ENCODE measurements at regions not wholly inside any gene's neighbourhood (a gene's known extent, or its start where the extent isn't known, plus 50 kb on each side); places are given as distances from the start of the nearest gene placed in this dataset.

- H3K9ac ChIP-seq (ENCODE audit: low read length): no peak overlapping the region
- Mint-ChIP-seq H3K27me3 (peaks cover 18% of the 10 kb centered on the region), H3K27ac (no peak overlapping the region), H3K9me3 (ENCODE audit: insufficient read depth) (no peaks in the 10 kb centered on the region), H3K4me3 (no peak overlapping the region), H3K4me1 (no peaks in the 10 kb centered on the region)
- H3K79me2 ChIP-seq (ENCODE audit: control insufficient read depth, insufficient read depth, low read length): no peaks in the 10 kb centered on the region
- no peak overlapping the region for H3K27ac ChIP-seq (ENCODE audit: low read length in 2 of 2)
- ATAC-seq (ENCODE audit: low read depth) (no peak), DNase-seq (no peak)
- H3K9me3 ChIP-seq (ENCODE audit: control extremely low read depth in 1 of 3, control insufficient read depth in 2 of 3, insufficient read depth in 1 of 3, low read length in 2 of 3): no peaks in the 10 kb centered on the region
- H4K20me1 ChIP-seq (ENCODE audit: control insufficient read depth, insufficient read depth, low read length, poor library complexity, severe bottlenecking): no peaks in the 10 kb centered on the region
- 88% methylated on average over 5 of the region's 7 CpGs for WGBS (ENCODE audit: insufficient coverage)
- no peaks in the 10 kb centered on the region for H3K27me3 ChIP-seq (replicated peaks in 1 of 4; ENCODE audit: control extremely low read depth in 1 of 4, control insufficient read depth in 3 of 4, insufficient read depth in 4 of 4, low read length in 3 of 4)
- H3K36me3 ChIP-seq (replicated peaks in 1 of 2; ENCODE audit: control extremely low read depth in 1 of 2, control insufficient read depth in 1 of 2, extremely low read depth in 1 of 2, insufficient read depth in 2 of 2, low read length in 1 of 2): no peaks in the 10 kb centered on the region
- H3K4me1 ChIP-seq (ENCODE audit: control insufficient read depth in 2 of 2, insufficient read depth in 2 of 2, low read length in 2 of 2): no peaks in the 10 kb centered on the region
- TF ChIP-seq CTCF (IDR thresholded peaks at IDR 0.05) (no peak), EZH2 (IDR thresholded peaks at IDR 0.05; ENCODE audit: borderline replicate concordance, insufficient read depth, low read depth, low read length, poor library complexity, severe bottlenecking) (no peak)
- CTCF ChIA-PET: no interaction called here
- no peak overlapping the region for H3K4me3 ChIP-seq (ENCODE audit: control extremely low read depth in 1 of 5, extremely low read depth in 1 of 5, insufficient read depth in 1 of 5, low read depth in 2 of 5, low read length in 4 of 5)
- no peak overlapping the region for H2AFZ ChIP-seq (ENCODE audit: insufficient read depth, low read depth, low read length, poor library complexity, severe bottlenecking)
- POLR2A ChIA-PET: no interaction called here
- intact Hi-C loops (cut with micrococcal nuclease): no loop called here
- H3K4me2 ChIP-seq (replicated peaks; ENCODE audit: low read depth, low read length, poor library complexity, severe bottlenecking): no peak overlapping the region
Measured at GRCh38 chr6:165976684-165977083, 191.0 kb downstream of the TBXT start.

- H3K4me3 Mint-ChIP-seq: no peak overlapping the region
- no peaks in the 10 kb centered on the region for H3K4me1 Mint-ChIP-seq
- Histone ChIP-seq H3K36me3 (replicated peaks in 1 of 2; ENCODE audit: control extremely low read depth in 1 of 2, control insufficient read depth in 1 of 2, extremely low read depth in 1 of 2, insufficient read depth in 2 of 2, low read length in 1 of 2) (no peaks in the 10 kb centered on the region), H3K4me1 (ENCODE audit: control insufficient read depth in 2 of 2, insufficient read depth in 2 of 2, low read length in 2 of 2) (no peaks in the 10 kb centered on the region), H3K27me3 (replicated peaks in 1 of 4; ENCODE audit: control extremely low read depth in 1 of 4, control insufficient read depth in 3 of 4, insufficient read depth in 4 of 4, low read length in 3 of 4) (no peaks in the 10 kb centered on the region), H3K79me2 (ENCODE audit: control insufficient read depth, insufficient read depth, low read length) (no peaks in the 10 kb centered on the region), H3K27ac (ENCODE audit: low read length in 2 of 2) (no peak overlapping the region), H4K20me1 (ENCODE audit: control insufficient read depth, insufficient read depth, low read length, poor library complexity, severe bottlenecking) (no peaks in the 10 kb centered on the region), H3K9me3 (ENCODE audit: control extremely low read depth in 1 of 3, control insufficient read depth in 2 of 3, insufficient read depth in 1 of 3, low read length in 2 of 3) (no peaks in the 10 kb centered on the region), H3K9ac (ENCODE audit: low read length) (no peak overlapping the region), H3K4me3 (ENCODE audit: control extremely low read depth in 1 of 5, extremely low read depth in 1 of 5, insufficient read depth in 1 of 5, low read depth in 2 of 5, low read length in 4 of 5) (no peak overlapping the region), H3K4me2 (replicated peaks; ENCODE audit: low read depth, low read length, poor library complexity, severe bottlenecking) (no peak overlapping the region), H2AFZ (ENCODE audit: insufficient read depth, low read depth, low read length, poor library complexity, severe bottlenecking) (no peak overlapping the region)
- peaks cover 9% of the 10 kb centered on the region for H3K27me3 Mint-ChIP-seq
- TF ChIP-seq EZH2 (IDR thresholded peaks at IDR 0.05; ENCODE audit: borderline replicate concordance, insufficient read depth, low read depth, low read length, poor library complexity, severe bottlenecking): no peak
- 88% methylated on average over 6 of the region's 7 CpGs for WGBS (ENCODE audit: insufficient coverage)
- H3K27ac Mint-ChIP-seq: no peak overlapping the region
- ChIA-PET POLR2A (no interaction called here), CTCF (no interaction called here)
- DNase-seq: no peak
- H3K9me3 Mint-ChIP-seq (ENCODE audit: insufficient read depth): no peaks in the 10 kb centered on the region
- intact Hi-C loops (cut with micrococcal nuclease): no loop called here
- no peak for ATAC-seq (ENCODE audit: low read depth)
Measured at GRCh38 chr6:165974817-165975216, 192.8 kb downstream of the TBXT start.

Measured in B cell (primary cell).